SU-DHL-6 (cell line): ENCODE measurements at regions not wholly inside any gene's neighbourhood (a gene's known extent, or its start where the extent isn't known, plus 50 kb on each side); places are given as distances from the start of the nearest gene placed in this dataset.

Experiments
- H2AFZ ChIP-seq: fragments of 200-600 bp; sonication (generic); 2 replicates; pipeline ENCODE4 v1.6.1; 2014; ENCODE audit warnings: low read depth, mild to moderate bottlenecking, moderate library complexity, mixed read lengths, antibody characterized with exemption, low read length; ENCODE audit not compliant: severe bottlenecking
- H3F3A ChIP-seq: fragments of 200-600 bp; shearing (Covaris generic); 2 replicates; pipeline ENCODE4 v1.6.0; 2016; ENCODE audit warnings: antibody characterized with exemption, mild to moderate bottlenecking; ENCODE audit not compliant: insufficient read depth
- H3K27ac ChIP-seq: fragments of 200-600 bp; sonication (generic); 2 replicates; pipeline ENCODE4 v1.5.1; 2016; ENCODE audit warnings: low read depth, mild to moderate bottlenecking, low read length, moderate library complexity, mixed read lengths
- H3K27me3 ChIP-seq: fragments of 200-600 bp; sonication (generic), shearing (Covaris generic); 2 replicates; pipeline ENCODE4 v1.6.0; 2014; ENCODE audit warnings: mild to moderate bottlenecking, low read length
- H3K36me3 ChIP-seq: fragments of 200-600 bp; sonication (generic); 2 replicates; pipeline ENCODE4 v1.6.1; 2014; ENCODE audit warnings: mild to moderate bottlenecking, low read length, mixed read lengths
- H3K4me2 ChIP-seq: fragments of 300-600, 200-600 bp; shearing (Covaris generic), sonication (generic); 2 replicates; pipeline ENCODE4 v1.6.0; 2014; ENCODE audit warnings: low read length, low read depth, mild to moderate bottlenecking; ENCODE audit not compliant: poor library complexity, severe bottlenecking
- H3K4me3 ChIP-seq: fragments of 200-600 bp; sonication (generic); 2 replicates; pipeline ENCODE4 v1.5.1; 2014; ENCODE audit warnings: antibody characterized with exemption, low read length, mild to moderate bottlenecking, mixed read lengths; ENCODE audit not compliant: insufficient read depth, poor library complexity, severe bottlenecking
- H3K79me2 ChIP-seq: fragments of 200-600 bp; sonication (generic); 2 replicates; pipeline ENCODE4 v1.6.1; 2014; ENCODE audit warnings: mild to moderate bottlenecking, low read length, moderate library complexity; ENCODE audit not compliant: insufficient read depth
- H3K9ac ChIP-seq: fragments of 200-600 bp; sonication (generic); 2 replicates; pipeline ENCODE4 v1.7.0; 2014; ENCODE audit warnings: mild to moderate bottlenecking, low read length
- H3K9me2 ChIP-seq: fragments of 200-600 bp; sonication (generic); replicated peaks from 2 replicates; pipeline ENCODE4 v1.6.1; 2014; ENCODE audit warnings: low read length; ENCODE audit not compliant: insufficient read depth
- H3K9me3 ChIP-seq: fragments of 200-600 bp; sonication (generic); 2 replicates; pipeline ENCODE4 v1.6.1; 2014; ENCODE audit warnings: low read length, mixed read lengths; ENCODE audit not compliant: insufficient read depth
- H4K20me1 ChIP-seq: fragments of 200-600 bp; sonication (generic); 2 replicates; pipeline ENCODE4 v1.6.1; 2014; ENCODE audit warnings: low read depth, mild to moderate bottlenecking, antibody characterized with exemption, low read length, moderate library complexity, mixed read lengths
- CTCF ChIP-seq: fragments of 200-600 bp; sonication (generic); IDR thresholded peaks from one replicate; pipeline ENCODE4 v1.5.1; 2017; ENCODE audit warnings: antibody characterized with exemption, mild to moderate bottlenecking, low read length, moderate library complexity; ENCODE audit not compliant: insufficient read depth, poor library complexity, severe bottlenecking
- EZH2phosphoT487 ChIP-seq: fragments of 200-600 bp; sonication (generic), shearing (Covaris generic); conservative IDR thresholded peaks from 2 replicates; pipeline ENCODE4 v1.6.1; 2018; ENCODE audit warnings: mild to moderate bottlenecking, antibody characterized with exemption, low read length, moderate library complexity, mixed read lengths

DNA sequence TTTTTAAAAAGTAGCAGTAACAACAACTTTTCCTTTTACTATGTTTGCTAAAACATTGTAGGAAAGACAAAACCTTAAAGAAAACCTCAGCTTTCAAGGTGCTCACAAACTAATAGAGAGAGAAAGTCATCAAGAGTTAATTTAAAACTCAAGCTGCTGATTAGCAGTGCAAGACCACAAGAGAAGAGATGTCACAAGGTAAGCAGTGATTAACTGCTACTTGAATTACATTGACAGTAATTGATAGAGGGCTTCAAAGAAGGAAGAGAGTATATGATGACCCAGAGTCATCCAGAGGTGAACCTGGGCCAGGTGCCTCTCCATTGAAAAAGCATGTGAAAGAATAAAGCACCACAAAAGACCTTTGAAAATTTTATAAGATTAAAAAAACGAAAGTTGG, 939.6 kb upstream of the CNTNAP5 start:
- no peak overlapping the region for H3K27ac ChIP-seq
- no peaks in the 10 kb centered on the region for H3K9me3 ChIP-seq
- H3F3A ChIP-seq = no peaks in the 10 kb centered on the region
- H3K4me3 ChIP-seq = no peak overlapping the region
- no peak overlapping the region for H3K9ac ChIP-seq
- H3K79me2 ChIP-seq = no peaks in the 10 kb centered on the region
- no peaks in the 10 kb centered on the region for H3K27me3 ChIP-seq
- TF ChIP-seq EZH2phosphoT487 = no peak
- TF ChIP-seq CTCF = no peak
- H3K9me2 ChIP-seq = no peaks in the 10 kb centered on the region
- no peak overlapping the region for H2AFZ ChIP-seq
- no peaks in the 10 kb centered on the region for H3K36me3 ChIP-seq
- H4K20me1 ChIP-seq = no peaks in the 10 kb centered on the region
- H3K4me2 ChIP-seq = no peak overlapping the region

- Histone ChIP-seq H3K4me2 (no peak overlapping the region), H3K9me2 (no peaks in the 10 kb centered on the region), H3K9me3 (no peaks in the 10 kb centered on the region), H3K36me3 (no peaks in the 10 kb centered on the region), H3K79me2 (no peaks in the 10 kb centered on the region), H3K4me3 (no peak overlapping the region), H4K20me1 (no peaks in the 10 kb centered on the region), H3K27me3 (no peaks in the 10 kb centered on the region), H3F3A (no peaks in the 10 kb centered on the region), H2AFZ (no peak overlapping the region), H3K27ac (no peak overlapping the region), H3K9ac (no peak overlapping the region)
- TF ChIP-seq EZH2phosphoT487 (no peak), CTCF (no peak)
Measured at GRCh38 chr2:123086613-123087385, 938.3 kb upstream of the CNTNAP5 start.

- no peak overlapping the region for H3K4me3 ChIP-seq
- H4K20me1 ChIP-seq = no peaks in the 10 kb centered on the region
- H3K27me3 ChIP-seq = no peaks in the 10 kb centered on the region
- H3K79me2 ChIP-seq = no peaks in the 10 kb centered on the region
- H3K9ac ChIP-seq = no peak overlapping the region
- H3K27ac ChIP-seq = no peak overlapping the region
- no peak overlapping the region for H3K4me2 ChIP-seq
- H3K9me3 ChIP-seq = no peaks in the 10 kb centered on the region; the same call in 1 of the 2 replicates
- no peaks in the 10 kb centered on the region for H3K9me2 ChIP-seq
- no peaks in the 10 kb centered on the region for H3K36me3 ChIP-seq
- no peaks in the 10 kb centered on the region for H3F3A ChIP-seq
- no peak for TF ChIP-seq CTCF
- no peak overlapping the region for H2AFZ ChIP-seq
Measured at GRCh38 chr2:123091471-123091870, 933.6 kb upstream of the CNTNAP5 start.
